Liver (tissue), 3 donors: ENCODE measurements at regions not wholly inside any gene's neighbourhood (a gene's known extent, or its start where the extent isn't known, plus 50 kb on each side); places are given as distances from the start of the nearest gene placed in this dataset.
A peak's percentile ranks its signal among the peaks of the same experiment; 100 is the strongest.

ENCODE experiments used
- CTCF ChIP-seq: fragments of 150-350 bp; IDR thresholded peaks from 2 replicates; pipeline ENCODE4 v1.5.1; 2017; ENCODE audit warnings: improper control_type of control experiment, low read depth, low read length; ENCODE audit not compliant: missing input control
- GABPA ChIP-seq, 2 donors: IDR thresholded peaks in 1 of 2; conservative IDR thresholded peaks in 1 of 2; 2 replicates each; pipeline ENCODE4 v1.6.1; 2016; ENCODE audit warnings: antibody characterized with exemption in 2 of 2, mild to moderate bottlenecking in 1 of 2, moderate library complexity in 1 of 2
- HNF4A ChIP-seq, 2 donors: conservative IDR thresholded peaks; 2 replicates each; pipeline ENCODE4 v1.6.1; 2016; ENCODE audit warnings: antibody characterized with exemption in 2 of 2, mild to moderate bottlenecking in 2 of 2
- NR2F2 ChIP-seq: IDR thresholded peaks from 2 replicates; pipeline ENCODE4 v1.6.1; 2016; ENCODE audit warnings: antibody characterized with exemption
- RAD21 ChIP-seq, 2 donors: IDR thresholded peaks; 2 replicates each; pipeline ENCODE4 v1.6.1; 2016; ENCODE audit warnings: antibody characterized with exemption in 2 of 2, mild to moderate bottlenecking in 2 of 2
- YY1 ChIP-seq: IDR thresholded peaks from 2 replicates; pipeline ENCODE4 v1.6.1; 2016; ENCODE audit warnings: antibody characterized with exemption, mild to moderate bottlenecking
- donor health status: healthy.
- donor health status: healthy.

- TF ChIP-seq CTCF, result no peak
- no peak for TF ChIP-seq GABPA (IDR thresholded peaks at IDR 0.05 in 1 of 2, conservative IDR thresholded peaks at IDR 0.05 in 1 of 2)
- TF ChIP-seq RAD21 (IDR thresholded peaks at IDR 0.05), result no peak
- TF ChIP-seq HNF4A (conservative IDR thresholded peaks at IDR 0.05), result no peak
- TF ChIP-seq NR2F2, result peak; percentile 24
- no peak for TF ChIP-seq YY1
Measured at GRCh38 chr9:118269623-118270022, 565.4 kb downstream of the TLR4 start.
